Progenitor cell of endocrine pancreas (in vitro differentiated cells): ENCODE measurements at regions not wholly inside any gene's neighbourhood (a gene's known extent, or its start where the extent isn't known, plus 50 kb on each side); places are given as distances from the start of the nearest gene placed in this dataset.

Experiments used
- DNase-seq: peaks from one replicate; pipeline ENCODE4 v3.0.0; 2021; ENCODE audit warnings: low spot score; ENCODE audit not compliant: unreplicated experiment
- H3K27ac Mint-ChIP-seq: 2 replicates; pipeline ENCODE4 v1.8.0; 2021; ENCODE audit warnings: mild to moderate bottlenecking, moderate library complexity, mixed read lengths
- H3K27me3 Mint-ChIP-seq: 2 replicates; pipeline ENCODE4 v1.8.0; 2021; ENCODE audit warnings: mixed read lengths
- H3K36me3 Mint-ChIP-seq: 2 replicates; pipeline ENCODE4 v1.8.0; 2022; ENCODE audit warnings: mixed read lengths; ENCODE audit not compliant: insufficient read depth
- H3K4me1 Mint-ChIP-seq: 2 replicates; pipeline ENCODE4 v1.8.0; 2021; ENCODE audit warnings: low read depth, mixed read lengths
- H3K4me3 Mint-ChIP-seq: 2 replicates; pipeline ENCODE4 v1.8.0; 2021; ENCODE audit warnings: low read depth, mild to moderate bottlenecking, moderate library complexity, mixed read lengths
- H3K9me3 Mint-ChIP-seq: 2 replicates; pipeline ENCODE4 v1.8.0; 2021; ENCODE audit warnings: low read depth, mixed read lengths
- TF ChIP-seq, protein P1 (sequence below): fragments of 200-600 bp; sonication (generic); IDR thresholded peaks from one replicate; pipeline ENCODE4 v1.5.0; 2021; ENCODE audit warnings: antibody characterized with exemption, mild to moderate bottlenecking; ENCODE audit not compliant: unreplicated experiment

DNA sequence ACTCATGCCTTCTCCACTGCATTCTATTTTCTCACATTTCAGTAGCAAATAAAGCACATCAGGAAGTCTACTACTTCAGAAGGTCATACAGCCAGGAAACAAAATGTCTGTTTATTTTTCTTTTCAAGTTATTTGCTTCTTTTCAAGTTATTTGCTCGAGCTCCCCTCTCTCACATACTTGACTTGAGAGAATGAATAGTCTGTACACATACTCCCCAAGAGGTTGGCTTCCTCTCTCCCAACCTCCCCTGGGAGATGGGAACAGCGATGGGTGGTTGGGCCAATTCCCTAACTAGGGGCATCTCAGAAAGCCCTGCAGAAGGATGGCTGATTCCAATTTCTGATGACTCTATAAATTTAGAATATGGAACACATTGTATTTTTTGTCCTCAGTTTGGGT is 64.7 kb upstream of the PTPN13 start:
- H3K36me3 Mint-ChIP-seq: peaks cover 9% of the 10 kb centered on the region
- peak overlapping the region; percentile 66 for H3K27ac Mint-ChIP-seq
- TF ChIP-seq, protein P1, sequence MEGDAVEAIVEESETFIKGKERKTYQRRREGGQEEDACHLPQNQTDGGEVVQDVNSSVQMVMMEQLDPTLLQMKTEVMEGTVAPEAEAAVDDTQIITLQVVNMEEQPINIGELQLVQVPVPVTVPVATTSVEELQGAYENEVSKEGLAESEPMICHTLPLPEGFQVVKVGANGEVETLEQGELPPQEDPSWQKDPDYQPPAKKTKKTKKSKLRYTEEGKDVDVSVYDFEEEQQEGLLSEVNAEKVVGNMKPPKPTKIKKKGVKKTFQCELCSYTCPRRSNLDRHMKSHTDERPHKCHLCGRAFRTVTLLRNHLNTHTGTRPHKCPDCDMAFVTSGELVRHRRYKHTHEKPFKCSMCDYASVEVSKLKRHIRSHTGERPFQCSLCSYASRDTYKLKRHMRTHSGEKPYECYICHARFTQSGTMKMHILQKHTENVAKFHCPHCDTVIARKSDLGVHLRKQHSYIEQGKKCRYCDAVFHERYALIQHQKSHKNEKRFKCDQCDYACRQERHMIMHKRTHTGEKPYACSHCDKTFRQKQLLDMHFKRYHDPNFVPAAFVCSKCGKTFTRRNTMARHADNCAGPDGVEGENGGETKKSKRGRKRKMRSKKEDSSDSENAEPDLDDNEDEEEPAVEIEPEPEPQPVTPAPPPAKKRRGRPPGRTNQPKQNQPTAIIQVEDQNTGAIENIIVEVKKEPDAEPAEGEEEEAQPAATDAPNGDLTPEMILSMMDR: no peak
- no peak overlapping the region for H3K4me3 Mint-ChIP-seq
- H3K4me1 Mint-ChIP-seq: peaks cover 5% of the 10 kb centered on the region
- DNase-seq: no peak
- H3K9me3 Mint-ChIP-seq: peaks cover 9% of the 10 kb centered on the region
- H3K27me3 Mint-ChIP-seq: no peaks in the 10 kb centered on the region

DNA sequence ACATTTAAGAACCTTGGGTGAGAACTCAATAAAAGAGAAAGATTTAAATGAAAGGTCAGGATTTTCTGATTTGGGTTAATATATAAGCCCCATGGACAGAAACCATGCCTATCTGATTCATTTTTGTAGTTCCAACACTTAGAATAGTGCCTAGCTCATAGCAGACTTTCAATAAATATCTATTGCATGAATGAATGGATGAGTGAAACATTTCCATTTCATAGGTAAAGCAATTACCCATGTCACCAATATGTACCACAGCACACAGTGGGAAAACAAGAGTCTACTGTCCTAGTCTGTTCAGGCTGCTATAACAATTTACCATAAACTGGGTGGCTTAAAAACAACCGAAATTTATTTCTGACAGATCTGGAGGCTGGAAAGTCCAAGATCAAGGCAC is 63.9 kb upstream of the PTPN13 start:
- peaks cover 8% of the 10 kb centered on the region for H3K9me3 Mint-ChIP-seq
- H3K4me1 Mint-ChIP-seq: peaks cover 5% of the 10 kb centered on the region
- no peak for DNase-seq
- no peak overlapping the region for H3K4me3 Mint-ChIP-seq
- TF ChIP-seq, protein P1: no peak
- H3K36me3 Mint-ChIP-seq: peaks cover 9% of the 10 kb centered on the region
- no peaks in the 10 kb centered on the region for H3K27me3 Mint-ChIP-seq
- H3K27ac Mint-ChIP-seq: no peak overlapping the region

DNA sequence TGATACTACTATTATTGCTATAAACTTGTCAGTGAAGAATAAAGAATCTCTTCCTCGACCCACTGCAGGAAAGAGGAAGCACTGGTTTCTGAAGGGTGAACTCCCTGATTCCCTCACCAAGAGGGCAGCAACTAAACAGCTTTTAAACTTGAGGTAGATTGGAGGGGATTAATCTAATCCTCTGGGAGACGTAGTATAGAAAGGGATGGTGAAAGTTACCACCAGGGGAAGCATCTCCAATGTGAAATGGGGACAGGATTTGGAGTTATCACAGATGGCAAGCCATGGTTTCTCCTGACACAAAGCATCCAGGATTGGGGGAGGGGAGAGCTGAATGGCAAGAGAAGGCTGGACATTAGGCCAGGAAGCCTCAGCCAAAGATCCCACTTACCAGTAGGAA is 62.7 kb upstream of the PTPN13 start:
- no peak for DNase-seq
- Mint-ChIP-seq H3K27ac (no peak overlapping the region), H3K4me3 (no peak overlapping the region), H3K36me3 (peaks cover 3% of the 10 kb centered on the region), H3K4me1 (peaks cover 5% of the 10 kb centered on the region), H3K27me3 (no peaks in the 10 kb centered on the region), H3K9me3 (peaks cover 2% of the 10 kb centered on the region)
- TF ChIP-seq, protein P1: no peak

DNA sequence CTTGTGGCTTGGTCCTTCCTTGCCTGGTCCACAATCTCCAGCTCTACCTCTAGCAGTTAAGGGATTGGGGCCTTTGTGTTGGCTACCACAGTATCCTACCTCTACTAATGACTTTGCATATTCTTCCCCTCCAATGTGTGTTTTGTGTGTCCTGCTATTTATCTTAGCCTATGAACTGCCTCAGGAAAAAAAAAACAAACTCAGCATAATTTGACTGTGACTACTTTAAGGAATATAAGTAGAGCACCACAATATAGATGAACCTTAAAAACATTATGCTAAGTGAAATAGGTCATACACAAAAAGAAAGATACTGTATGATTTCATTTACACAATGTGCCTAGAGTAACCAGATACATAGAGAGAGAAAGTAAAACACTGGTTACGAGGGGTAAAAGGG is 61.3 kb upstream of the PTPN13 start:
- no peak for DNase-seq
- Mint-ChIP-seq H3K27ac (no peak overlapping the region), H3K36me3 (peaks cover 3% of the 10 kb centered on the region), H3K27me3 (no peaks in the 10 kb centered on the region), H3K9me3 (peaks cover 2% of the 10 kb centered on the region), H3K4me3 (no peak overlapping the region), H3K4me1 (peaks cover 5% of the 10 kb centered on the region)
- TF ChIP-seq, protein P1: no peak

DNA sequence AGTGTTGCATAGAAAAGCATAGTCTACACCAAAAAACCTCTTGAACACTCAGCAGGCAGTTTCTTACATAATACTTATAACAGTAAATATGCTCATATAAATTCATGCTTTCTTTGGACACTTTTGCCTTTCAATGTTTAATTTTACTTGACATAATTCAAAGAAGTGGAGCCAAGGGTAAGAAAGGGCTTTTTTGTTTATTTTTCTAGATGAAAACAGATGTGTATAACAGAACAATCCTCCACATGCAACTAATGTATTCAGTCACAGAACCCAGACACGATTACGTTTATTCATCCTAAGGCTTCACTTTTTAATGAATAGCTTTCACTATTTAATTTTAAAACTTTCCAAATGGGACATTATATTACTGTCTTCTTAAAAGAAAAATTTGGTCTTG is 58.0 kb upstream of the PTPN13 start:
- Mint-ChIP-seq H3K9me3 (peaks cover 2% of the 10 kb centered on the region), H3K4me3 (no peak overlapping the region), H3K27ac (no peak overlapping the region), H3K27me3 (peaks cover 6% of the 10 kb centered on the region), H3K36me3 (peaks cover 2% of the 10 kb centered on the region), H3K4me1 (no peaks in the 10 kb centered on the region)
- TF ChIP-seq, protein P1: no peak
- no peak for DNase-seq
